K562 (cell line): ENCODE measurements at regions not wholly inside any gene's neighbourhood (a gene's known extent, or its start where the extent isn't known, plus 50 kb on each side); places are given as distances from the start of the nearest gene placed in this dataset.

Source experiments
- GABPB1 ChIP-seq: sonication (generic); formaldehyde crosslinking; IDR thresholded peaks from 2 replicates; pipeline ENCODE4 v1.8.0; 2022; ENCODE audit warnings: mild to moderate bottlenecking, missing genetic modification reagents
- KLF6 ChIP-seq: fragments of 250-450 bp; sonication (Bioruptor Pico); IDR thresholded peaks from 2 replicates; pipeline ENCODE4 v1.4.0; 2020; ENCODE audit warnings: mild to moderate bottlenecking, moderate library complexity, borderline replicate concordance
- PHF20 ChIP-seq: fragments of 450-650 bp; IDR thresholded peaks from 2 replicates; pipeline ENCODE4 v1.6.1; 2018; ENCODE audit not compliant: partially characterized antibody
- XRCC5 ChIP-seq: fragments of 200-400 bp; formaldehyde crosslinking; IDR thresholded peaks from 2 replicates; pipeline ENCODE4 v1.6.1; 2017; ENCODE audit warnings: low read depth, mild to moderate bottlenecking, low read length
- TF ChIP-seq, protein P1 (sequence below): sonication (generic); formaldehyde crosslinking; IDR thresholded peaks from 2 replicates; pipeline ENCODE4 v1.8.0; 2022; ENCODE audit warnings: mild to moderate bottlenecking, missing genetic modification reagents, borderline replicate concordance
- TF ChIP-seq, protein P2 (sequence below), 3 experiments: IDR thresholded peaks in 2 of 3; conservative IDR thresholded peaks in 1 of 3; 2 replicates each; pipeline ENCODE4 v1.5.1; 2011 to 2012; ENCODE audit warnings: low read length in 3 of 3, mild to moderate bottlenecking in 3 of 3, control low read depth in 2 of 3, improper control_type of control experiment in 1 of 3, inconsistent platforms in 1 of 3, low read depth in 1 of 3, mixed read lengths in 1 of 3, moderate library complexity in 1 of 3; ENCODE audit not compliant: insufficient read depth in 2 of 3

DNA sequence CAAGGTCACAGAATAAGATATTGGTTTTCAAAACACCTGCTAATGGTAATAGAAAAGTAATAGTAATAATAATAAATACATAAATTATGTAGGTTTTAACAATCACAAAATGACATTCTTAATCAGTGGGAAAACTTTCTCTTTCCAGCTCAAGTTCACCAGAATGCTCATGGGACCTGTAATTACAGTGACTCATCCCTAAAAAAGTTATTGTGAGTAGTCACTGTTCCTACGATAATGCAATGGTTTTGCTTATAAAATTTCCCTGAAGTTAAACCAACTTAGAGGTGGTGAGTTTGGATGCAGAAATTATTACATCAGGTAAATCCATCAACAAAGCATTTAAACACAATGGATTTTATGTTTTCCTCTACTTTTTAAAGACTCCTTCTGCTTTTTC lies 502.3 kb downstream of the PID1 start:
- TF ChIP-seq KLF6 (CRISPR knock-in tag) (no peak), XRCC5 (no peak), PHF20 (no peak), GABPB1 (CRISPR knock-in tag) (no peak)
- TF ChIP-seq, protein P1, sequence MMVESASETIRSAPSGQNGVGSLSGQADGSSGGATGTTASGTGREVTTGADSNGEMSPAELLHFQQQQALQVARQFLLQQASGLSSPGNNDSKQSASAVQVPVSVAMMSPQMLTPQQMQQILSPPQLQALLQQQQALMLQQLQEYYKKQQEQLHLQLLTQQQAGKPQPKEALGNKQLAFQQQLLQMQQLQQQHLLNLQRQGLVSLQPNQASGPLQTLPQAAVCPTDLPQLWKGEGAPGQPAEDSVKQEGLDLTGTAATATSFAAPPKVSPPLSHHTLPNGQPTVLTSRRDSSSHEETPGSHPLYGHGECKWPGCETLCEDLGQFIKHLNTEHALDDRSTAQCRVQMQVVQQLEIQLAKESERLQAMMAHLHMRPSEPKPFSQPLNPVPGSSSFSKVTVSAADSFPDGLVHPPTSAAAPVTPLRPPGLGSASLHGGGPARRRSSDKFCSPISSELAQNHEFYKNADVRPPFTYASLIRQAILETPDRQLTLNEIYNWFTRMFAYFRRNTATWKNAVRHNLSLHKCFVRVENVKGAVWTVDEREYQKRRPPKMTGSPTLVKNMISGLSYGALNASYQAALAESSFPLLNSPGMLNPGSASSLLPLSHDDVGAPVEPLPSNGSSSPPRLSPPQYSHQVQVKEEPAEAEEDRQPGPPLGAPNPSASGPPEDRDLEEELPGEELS, result no peak
- TF ChIP-seq, protein P2, sequence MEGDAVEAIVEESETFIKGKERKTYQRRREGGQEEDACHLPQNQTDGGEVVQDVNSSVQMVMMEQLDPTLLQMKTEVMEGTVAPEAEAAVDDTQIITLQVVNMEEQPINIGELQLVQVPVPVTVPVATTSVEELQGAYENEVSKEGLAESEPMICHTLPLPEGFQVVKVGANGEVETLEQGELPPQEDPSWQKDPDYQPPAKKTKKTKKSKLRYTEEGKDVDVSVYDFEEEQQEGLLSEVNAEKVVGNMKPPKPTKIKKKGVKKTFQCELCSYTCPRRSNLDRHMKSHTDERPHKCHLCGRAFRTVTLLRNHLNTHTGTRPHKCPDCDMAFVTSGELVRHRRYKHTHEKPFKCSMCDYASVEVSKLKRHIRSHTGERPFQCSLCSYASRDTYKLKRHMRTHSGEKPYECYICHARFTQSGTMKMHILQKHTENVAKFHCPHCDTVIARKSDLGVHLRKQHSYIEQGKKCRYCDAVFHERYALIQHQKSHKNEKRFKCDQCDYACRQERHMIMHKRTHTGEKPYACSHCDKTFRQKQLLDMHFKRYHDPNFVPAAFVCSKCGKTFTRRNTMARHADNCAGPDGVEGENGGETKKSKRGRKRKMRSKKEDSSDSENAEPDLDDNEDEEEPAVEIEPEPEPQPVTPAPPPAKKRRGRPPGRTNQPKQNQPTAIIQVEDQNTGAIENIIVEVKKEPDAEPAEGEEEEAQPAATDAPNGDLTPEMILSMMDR (IDR thresholded peaks at IDR 0.05 in 2 of 3, conservative IDR thresholded peaks at IDR 0.05 in 1 of 3; ENCODE audit: insufficient read depth in 2 of 3, low read depth in 1 of 3, low read length in 3 of 3), result no peak
